MM.1S (cell line): ENCODE measurements at regions not wholly inside any gene's neighbourhood (a gene's known extent, or its start where the extent isn't known, plus 50 kb on each side); places are given as distances from the start of the nearest gene placed in this dataset.

Experiments used
- DNase-seq: peaks from one replicate; pipeline ENCODE4 v3.0.0-alpha.2; 2015
- H2AFZ ChIP-seq: fragments of 300-600 bp; sonication (generic); 2 replicates; pipeline ENCODE4 v1.6.0; 2016; ENCODE audit warnings: antibody characterized with exemption, low read length
- H3F3A ChIP-seq: fragments of 300-600 bp; sonication (generic); 2 replicates; pipeline ENCODE4 v1.6.1; 2016; ENCODE audit warnings: mild to moderate bottlenecking, antibody characterized with exemption, low read length, moderate library complexity, mixed read lengths; ENCODE audit not compliant: insufficient read depth
- H3K27ac ChIP-seq: fragments of 300-600 bp; sonication (generic); 2 replicates; pipeline ENCODE4 v1.5.1; 2016; ENCODE audit warnings: mild to moderate bottlenecking, low read length
- H3K27me3 ChIP-seq: fragments of 300-600 bp; sonication (generic); replicated peaks from 2 replicates; pipeline ENCODE4 v1.6.0; 2016; ENCODE audit warnings: low read length; ENCODE audit not compliant: insufficient read depth
- H3K36me3 ChIP-seq: fragments of 300-600 bp; sonication (generic); replicated peaks from 2 replicates; pipeline ENCODE4 v1.6.1; 2016; ENCODE audit warnings: mild to moderate bottlenecking, low read length, mixed read lengths; ENCODE audit not compliant: insufficient read depth
- H3K4me1 ChIP-seq: fragments of 300-600 bp; sonication (generic); 2 replicates; pipeline ENCODE4 v1.6.1; 2016; ENCODE audit warnings: low read length, mixed read lengths
- H3K4me2 ChIP-seq: fragments of 300-600 bp; sonication (generic); 2 replicates; pipeline ENCODE4 v1.6.0; 2016; ENCODE audit warnings: low read depth, low read length
- H3K4me3 ChIP-seq: fragments of 300-600 bp; sonication (generic); 2 replicates; pipeline ENCODE4 v1.5.1; 2016; ENCODE audit warnings: low read length, mixed read lengths
- H3K79me2 ChIP-seq: fragments of 300-600 bp; sonication (generic); 2 replicates; pipeline ENCODE4 v1.6.1; 2016; ENCODE audit warnings: mixed run types, low read length, mixed read lengths
- H3K9ac ChIP-seq: fragments of 300-600 bp; sonication (generic); 2 replicates; pipeline ENCODE4 v1.6.1; 2016; ENCODE audit warnings: low read length, mixed read lengths
- H3K9me2 ChIP-seq: fragments of 300-600 bp; sonication (generic); replicated peaks from 2 replicates; pipeline ENCODE4 v1.6.1; 2016; ENCODE audit warnings: mild to moderate bottlenecking, low read length, mixed read lengths; ENCODE audit not compliant: insufficient read depth
- H3K9me3 ChIP-seq: fragments of 300-600 bp; sonication (generic); replicated peaks from 2 replicates; pipeline ENCODE4 v1.6.1; 2016; ENCODE audit warnings: mild to moderate bottlenecking, low read length, mixed read lengths; ENCODE audit not compliant: insufficient read depth
- H4K20me1 ChIP-seq: fragments of 300-600 bp; sonication (generic); 2 replicates; pipeline ENCODE4 v1.6.1; 2016; ENCODE audit warnings: mild to moderate bottlenecking, low read length, moderate library complexity, mixed read lengths; ENCODE audit not compliant: insufficient read depth
- CTCF ChIP-seq: fragments of 300-600 bp; sonication (generic); IDR thresholded peaks from 2 replicates; pipeline ENCODE4 v1.5.1; 2016; ENCODE audit warnings: antibody characterized with exemption, low read length, mixed read lengths
- EZH2 ChIP-seq: fragments of 300-600 bp; sonication (generic); optimal IDR thresholded peaks from 2 replicates; pipeline ENCODE3; 2017; ENCODE audit warnings: low read depth, mild to moderate bottlenecking, antibody characterized with exemption, low read length, mixed read lengths
- EZH2phosphoT487 ChIP-seq: fragments of 300-600 bp; sonication (generic); IDR thresholded peaks from 2 replicates; pipeline ENCODE4 v1.6.1; 2018; ENCODE audit warnings: antibody characterized with exemption, low read length

- H3K27me3 ChIP-seq = no peaks in the 10 kb centered on the region
- no peaks in the 10 kb centered on the region for H3K79me2 ChIP-seq
- no peaks in the 10 kb centered on the region for H3K9me2 ChIP-seq
- no peak overlapping the region for H3K4me3 ChIP-seq
- H3K36me3 ChIP-seq = no peaks in the 10 kb centered on the region
- H3K27ac ChIP-seq = no peak overlapping the region
- 0 out of 2 replicates have a peak, but pooled peaks cover 7% of the 10 kb centered on the region for H3F3A ChIP-seq
- no peaks in the 10 kb centered on the region for H3K9me3 ChIP-seq
- H3K4me1 ChIP-seq = peaks cover 23% of the 10 kb centered on the region
- no peak overlapping the region for H3K4me2 ChIP-seq
- DNase-seq = no peak
- H4K20me1 ChIP-seq = no peaks in the 10 kb centered on the region
- no peak overlapping the region for H2AFZ ChIP-seq
- TF ChIP-seq EZH2phosphoT487 = no peak
- TF ChIP-seq CTCF = no peak
- no peak for TF ChIP-seq EZH2
- no peak overlapping the region for H3K9ac ChIP-seq
These were observed 61.1 kb upstream of the IGFBP3 start for GRCh38 chr7:45982132-45982531.

- Histone ChIP-seq H4K20me1 (no peaks in the 10 kb centered on the region), H3K79me2 (no peaks in the 10 kb centered on the region), H3F3A (0 out of 2 replicates have a peak, but pooled peaks cover 7% of the 10 kb centered on the region), H2AFZ (no peak overlapping the region), H3K36me3 (no peaks in the 10 kb centered on the region), H3K9me2 (no peaks in the 10 kb centered on the region), H3K4me1 (peaks cover 24% of the 10 kb centered on the region), H3K4me2 (no peak overlapping the region), H3K27me3 (no peaks in the 10 kb centered on the region), H3K9me3 (no peaks in the 10 kb centered on the region), H3K9ac (no peak overlapping the region), H3K4me3 (no peak overlapping the region), H3K27ac (no peak overlapping the region)
- DNase-seq = no peak
- TF ChIP-seq CTCF (no peak), EZH2phosphoT487 (no peak), EZH2 (no peak)
These were observed 59.9 kb upstream of the IGFBP3 start for GRCh38 chr7:45980973-45981372.

GRCh38 chr7:45980181-45980905, 59.3 kb upstream of the IGFBP3 start:
- Histone ChIP-seq H3K36me3 (no peaks in the 10 kb centered on the region), H3K4me1 (peaks cover 24% of the 10 kb centered on the region), H4K20me1 (no peaks in the 10 kb centered on the region), H3K4me3 (no peak overlapping the region), H2AFZ (no peak overlapping the region), H3K9me2 (no peaks in the 10 kb centered on the region), H3K9ac (no peak overlapping the region), H3F3A (0 out of 2 replicates have a peak, but pooled peaks cover 7% of the 10 kb centered on the region), H3K27me3 (no peaks in the 10 kb centered on the region), H3K4me2 (no peak overlapping the region), H3K9me3 (no peaks in the 10 kb centered on the region), H3K79me2 (no peaks in the 10 kb centered on the region), H3K27ac (no peak overlapping the region)
- no peak for TF ChIP-seq CTCF
- TF ChIP-seq EZH2phosphoT487 = no peak
- TF ChIP-seq EZH2 = no peak
- no peak for DNase-seq
